Endothelial cell of umbilical vein (primary cell): ENCODE measurements at regions not wholly inside any gene's neighbourhood (a gene's known extent, or its start where the extent isn't known, plus 50 kb on each side); places are given as distances from the start of the nearest gene placed in this dataset.

Source experiments
- BruUV-seq: library from RNA; stranded (reverse); fragments of 400-500 nt; replicated peaks from 2 replicates; lab custom pipeline; 2021; lab: Mats Ljungman, UMichigan
- CTCF ChIA-PET: fragments of 300-600, 350-600 bp; sonication (Branson Sonifier 250); formaldehyde crosslinking; loops from one replicate; lab custom pipeline; 2021; ENCODE audit warnings: antibody characterized with exemption, inconsistent platforms; lab: Charles Lee
- POLR2A ChIA-PET: fragments of 300-600, 350-600 bp; sonication (Branson Sonifier 250); formaldehyde crosslinking; loops from one replicate; lab custom pipeline; 2021; ENCODE audit warnings: antibody characterized with exemption, inconsistent platforms; lab: Charles Lee
- DNase-seq: peaks from one replicate; pipeline ENCODE4 v3.0.0-alpha.2; 2011; ENCODE audit warnings: low read depth, low spot score
- FAIRE-seq: peaks from 2 replicates; lab custom pipeline; 2011; peaks lifted over from hg19 to GRCh38; lab: Jason Lieb, UNC
- H2AFZ ChIP-seq: 2 replicates; pipeline ENCODE4 v1.6.0; 2012; ENCODE audit warnings: low read depth, low read length, control low read depth, inconsistent platforms
- H3K27ac ChIP-seq: 2 replicates; pipeline ENCODE4 v1.5.1; 2011; ENCODE audit warnings: low read depth, mild to moderate bottlenecking, control low read depth, low read length, moderate library complexity; ENCODE audit not compliant: insufficient read depth
- H3K27me3 ChIP-seq, 2 experiments: 2 replicates each; pipeline versions ENCODE4 v1.6.0 to v1.6.1; 2011; ENCODE audit warnings: low read length in 2 of 2, mixed read lengths in 1 of 2; ENCODE audit not compliant: control insufficient read depth in 2 of 2, insufficient read depth in 2 of 2
- H3K36me3 ChIP-seq, 2 experiments: 2 replicates in 1 of 2; 3 replicates in 1 of 2; pipeline ENCODE4 v1.5.1; 2011; ENCODE audit warnings: low read length in 2 of 2, mild to moderate bottlenecking in 1 of 2, moderate library complexity in 1 of 2; ENCODE audit not compliant: control insufficient read depth in 2 of 2, insufficient read depth in 2 of 2; ENCODE audit errors: extremely low read depth in 1 of 2
- H3K4me1 ChIP-seq: 3 replicates; pipeline ENCODE4 v1.5.1; 2011; ENCODE audit warnings: mild to moderate bottlenecking, low read length; ENCODE audit not compliant: control insufficient read depth, insufficient read depth; ENCODE audit errors: extremely low read depth
- H3K4me2 ChIP-seq: 2 replicates; pipeline ENCODE4 v1.6.1; 2011; ENCODE audit warnings: low read length, control low read depth, mixed read lengths; ENCODE audit not compliant: insufficient read depth
- H3K4me3 ChIP-seq, 3 experiments: fragments of 200-600 bp in 1 of 3; sonication (generic), shearing (Covaris generic) in 1 of 3; replicated peaks in 1 of 3; 2 replicates each; pipeline ENCODE4 v1.5.1; 2011 to 2016; ENCODE audit warnings: control low read depth in 3 of 3, low read length in 3 of 3, mild to moderate bottlenecking in 2 of 3, inconsistent platforms in 1 of 3, low read depth in 1 of 3, moderate library complexity in 1 of 3; ENCODE audit not compliant: insufficient read depth in 1 of 3
- H3K79me2 ChIP-seq: 2 replicates; pipeline ENCODE4 v1.6.0; 2012; ENCODE audit warnings: low read length, inconsistent platforms; ENCODE audit not compliant: control insufficient read depth, insufficient read depth
- H3K9ac ChIP-seq: replicated peaks from 2 replicates; pipeline ENCODE3; 2011; ENCODE audit warnings: low read length, control low read depth; ENCODE audit not compliant: insufficient read depth; ENCODE audit errors: extremely low read depth
- H3K9me1 ChIP-seq: replicated peaks from 3 replicates; pipeline ENCODE4 v1.6.0; 2011; ENCODE audit warnings: mild to moderate bottlenecking, low read length; ENCODE audit not compliant: control insufficient read depth, insufficient read depth; ENCODE audit errors: extremely low read depth
- H3K9me3 ChIP-seq: replicated peaks from 2 replicates; pipeline ENCODE4 v1.5.1; 2012; ENCODE audit warnings: low read length, inconsistent platforms; ENCODE audit not compliant: control insufficient read depth, insufficient read depth
- H4K20me1 ChIP-seq: replicated peaks from 2 replicates; pipeline ENCODE3; 2011; ENCODE audit warnings: mild to moderate bottlenecking, low read length; ENCODE audit not compliant: control insufficient read depth, insufficient read depth; ENCODE audit errors: extremely low read depth
- EZH2 ChIP-seq: IDR thresholded peaks from 2 replicates; pipeline ENCODE4 v1.6.1; 2012; ENCODE audit warnings: borderline replicate concordance, low read depth, mild to moderate bottlenecking, moderate library complexity, low read length, inconsistent platforms; ENCODE audit not compliant: severe bottlenecking
- FOS ChIP-seq: IDR thresholded peaks from 2 replicates; pipeline ENCODE4 v1.6.1; 2011; ENCODE audit warnings: mild to moderate bottlenecking, low read length, moderate library complexity, borderline replicate concordance; ENCODE audit not compliant: insufficient read depth
- GATA2 ChIP-seq: IDR thresholded peaks from 2 replicates; pipeline ENCODE4 v1.7.0; 2011; ENCODE audit warnings: low read depth, mild to moderate bottlenecking, moderate library complexity, mixed read lengths, low read length; ENCODE audit not compliant: insufficient read length, insufficient read depth
- JUN ChIP-seq: IDR thresholded peaks from 2 replicates; pipeline ENCODE4 v1.6.1; 2011; ENCODE audit warnings: borderline replicate concordance, low read depth; ENCODE audit not compliant: insufficient read length, insufficient read depth
- MYC ChIP-seq: IDR thresholded peaks from one replicate; pipeline ENCODE4 v1.6.1; 2011; ENCODE audit warnings: mild to moderate bottlenecking, low read depth, low read length
- POLR2A ChIP-seq: IDR thresholded peaks from 2 replicates; pipeline ENCODE4 v1.6.1; 2012; ENCODE audit warnings: low read depth, mild to moderate bottlenecking, control low read depth, low read length
- POLR2AphosphoS5 ChIP-seq: IDR thresholded peaks from 2 replicates; pipeline ENCODE4 v1.6.1; 2012; ENCODE audit warnings: low read depth, mild to moderate bottlenecking, control low read depth, low read length, moderate library complexity; ENCODE audit not compliant: insufficient read depth
- dilution Hi-C: fragments of 300-500 bp; cut with MboI; formaldehyde crosslinking; loops from one replicate; pipeline ENCODE4 v1.15.0; 2019; ENCODE audit warnings: low sequenced_read_pairs; ENCODE audit not compliant: extremely low pct_ligation_motif_present
- intact Hi-C: fragments of 100-400 bp; cut with micrococcal nuclease; formaldehyde crosslinking; loops from one replicate; pipeline ENCODE4 v1.10.0; 2022
- TF ChIP-seq, protein P1 (sequence below): IDR thresholded peaks from 2 replicates; pipeline ENCODE4 v1.6.1; 2011; ENCODE audit not compliant: insufficient read depth, insufficient read length
- TF ChIP-seq, protein P2 (sequence below), 2 donors: IDR thresholded peaks; 1 replicate in 1 of 2; 2 replicates in 1 of 2; pipeline ENCODE4 v1.5.1; 2011; ENCODE audit warnings: low read length in 2 of 2, mild to moderate bottlenecking in 2 of 2, moderate library complexity in 2 of 2, control low read depth in 1 of 2, inconsistent platforms in 1 of 2, low read depth in 1 of 2; ENCODE audit not compliant: insufficient read depth in 1 of 2; ENCODE audit errors: extremely low read depth in 1 of 2

DNA sequence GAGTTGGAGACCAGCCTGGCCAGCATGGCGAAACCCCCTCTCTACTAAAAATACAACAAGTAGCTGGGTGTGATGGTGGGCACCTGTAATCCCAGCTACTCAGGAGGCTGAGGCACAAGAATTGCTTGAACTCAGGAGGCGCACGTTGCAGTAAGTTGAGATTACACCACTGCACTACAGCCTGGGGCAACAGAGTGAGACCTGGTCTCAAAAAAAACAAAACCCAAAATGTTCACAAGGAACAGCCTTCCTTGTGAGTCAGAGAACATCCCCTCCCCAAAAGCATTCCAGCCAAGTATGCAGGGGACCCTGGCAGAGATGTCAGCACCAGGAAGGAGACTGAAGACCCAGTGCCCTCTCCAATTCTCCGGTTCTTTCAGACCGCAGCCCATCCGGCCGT lies 314.9 kb upstream of the TSHZ3 start:
- H3K4me1 ChIP-seq = no peaks in the 10 kb centered on the region
- H3K4me2 ChIP-seq = no peak overlapping the region
- DNase-seq = no peak
- no peak for FAIRE-seq
- dilution Hi-C loops (no loop called here), intact Hi-C loops (no loop called here)
- ChIA-PET POLR2A (no interaction called here), CTCF (no interaction called here)
- H3K27ac ChIP-seq = no peak overlapping the region
- no peak overlapping the region for H3K9ac ChIP-seq
- no peaks in the 10 kb centered on the region for H4K20me1 ChIP-seq
- no peaks in the 10 kb centered on the region for H3K9me1 ChIP-seq
- no peak for TF ChIP-seq GATA2
- no peak for TF ChIP-seq FOS
- no peaks in the 10 kb centered on the region for H3K79me2 ChIP-seq
- no TSS peak for BruUV-seq
- H2AFZ ChIP-seq = no peak overlapping the region
- H3K4me3 ChIP-seq = no peak overlapping the region
- no peaks in the 10 kb centered on the region for H3K27me3 ChIP-seq
- H3K9me3 ChIP-seq = peaks cover 3% of the 10 kb centered on the region
- no peaks in the 10 kb centered on the region for H3K36me3 ChIP-seq

DNA sequence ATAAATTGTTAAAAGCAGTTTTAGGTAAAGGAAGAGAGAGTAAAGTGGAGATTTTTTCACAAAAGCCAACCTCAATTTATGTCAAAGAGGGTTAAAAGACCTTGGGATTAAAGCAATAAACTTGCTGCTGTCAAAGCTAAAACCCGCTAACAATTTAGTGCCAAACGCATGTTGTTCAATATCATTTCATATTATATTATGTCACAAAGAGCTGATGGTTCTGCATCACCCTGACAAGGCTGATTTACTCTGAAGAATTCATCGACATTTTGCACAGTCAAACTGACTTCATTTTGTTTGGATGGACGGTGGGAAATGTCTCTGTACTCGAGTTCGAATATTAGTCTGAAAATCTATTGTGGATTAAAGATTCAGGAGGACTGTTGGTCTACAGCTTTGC lies 315.8 kb upstream of the TSHZ3 start:
- no TSS peak for BruUV-seq
- FAIRE-seq = no peak
- CTCF ChIA-PET = no interaction called here

More for the DNA sequence above, 315.8 kb upstream of the TSHZ3 start:
- Histone ChIP-seq H3K4me3 (no peak overlapping the region), H2AFZ (no peak overlapping the region), H3K4me2 (no peak overlapping the region), H3K36me3 (no peaks in the 10 kb centered on the region), H3K9ac (no peak overlapping the region), H3K9me1 (no peaks in the 10 kb centered on the region), H3K79me2 (no peaks in the 10 kb centered on the region), H3K27ac (no peak overlapping the region), H4K20me1 (no peaks in the 10 kb centered on the region), H3K4me1 (no peaks in the 10 kb centered on the region), H3K27me3 (no peaks in the 10 kb centered on the region), H3K9me3 (peaks cover 3% of the 10 kb centered on the region)
- DNase-seq = no peak
- intact Hi-C loops (no loop called here), dilution Hi-C loops (no loop called here)
- POLR2A ChIA-PET = no interaction called here
- no peak for TF ChIP-seq JUN
- TF ChIP-seq, protein P1, sequence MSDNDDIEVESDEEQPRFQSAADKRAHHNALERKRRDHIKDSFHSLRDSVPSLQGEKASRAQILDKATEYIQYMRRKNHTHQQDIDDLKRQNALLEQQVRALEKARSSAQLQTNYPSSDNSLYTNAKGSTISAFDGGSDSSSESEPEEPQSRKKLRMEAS = no peak
- TF ChIP-seq POLR2A = no peak
- no peak for TF ChIP-seq EZH2
- TF ChIP-seq POLR2AphosphoS5 = no peak
- no peak for TF ChIP-seq GATA2
- TF ChIP-seq MYC = no peak
- TF ChIP-seq, protein P2, sequence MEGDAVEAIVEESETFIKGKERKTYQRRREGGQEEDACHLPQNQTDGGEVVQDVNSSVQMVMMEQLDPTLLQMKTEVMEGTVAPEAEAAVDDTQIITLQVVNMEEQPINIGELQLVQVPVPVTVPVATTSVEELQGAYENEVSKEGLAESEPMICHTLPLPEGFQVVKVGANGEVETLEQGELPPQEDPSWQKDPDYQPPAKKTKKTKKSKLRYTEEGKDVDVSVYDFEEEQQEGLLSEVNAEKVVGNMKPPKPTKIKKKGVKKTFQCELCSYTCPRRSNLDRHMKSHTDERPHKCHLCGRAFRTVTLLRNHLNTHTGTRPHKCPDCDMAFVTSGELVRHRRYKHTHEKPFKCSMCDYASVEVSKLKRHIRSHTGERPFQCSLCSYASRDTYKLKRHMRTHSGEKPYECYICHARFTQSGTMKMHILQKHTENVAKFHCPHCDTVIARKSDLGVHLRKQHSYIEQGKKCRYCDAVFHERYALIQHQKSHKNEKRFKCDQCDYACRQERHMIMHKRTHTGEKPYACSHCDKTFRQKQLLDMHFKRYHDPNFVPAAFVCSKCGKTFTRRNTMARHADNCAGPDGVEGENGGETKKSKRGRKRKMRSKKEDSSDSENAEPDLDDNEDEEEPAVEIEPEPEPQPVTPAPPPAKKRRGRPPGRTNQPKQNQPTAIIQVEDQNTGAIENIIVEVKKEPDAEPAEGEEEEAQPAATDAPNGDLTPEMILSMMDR (IDR thresholded peaks at IDR 0.05; ENCODE audit: extremely low read depth in 1 of 2, insufficient read depth in 1 of 2, low read depth in 1 of 2, low read length in 2 of 2) = no peak
- no peak for TF ChIP-seq FOS
